HG03354 (cell line): ENCODE measurements at regions not wholly inside any gene's neighbourhood (a gene's known extent, or its start where the extent isn't known, plus 50 kb on each side); places are given as distances from the start of the nearest gene placed in this dataset.

Experiments
- ATAC-seq: cut with Tn5 transposase; IDR thresholded peaks from one replicate; pipeline ENCODE4 v1.9.1; 2021; ENCODE audit warnings: mild to moderate bottlenecking; ENCODE audit not compliant: unreplicated experiment, poor library complexity, severe bottlenecking

DNA sequence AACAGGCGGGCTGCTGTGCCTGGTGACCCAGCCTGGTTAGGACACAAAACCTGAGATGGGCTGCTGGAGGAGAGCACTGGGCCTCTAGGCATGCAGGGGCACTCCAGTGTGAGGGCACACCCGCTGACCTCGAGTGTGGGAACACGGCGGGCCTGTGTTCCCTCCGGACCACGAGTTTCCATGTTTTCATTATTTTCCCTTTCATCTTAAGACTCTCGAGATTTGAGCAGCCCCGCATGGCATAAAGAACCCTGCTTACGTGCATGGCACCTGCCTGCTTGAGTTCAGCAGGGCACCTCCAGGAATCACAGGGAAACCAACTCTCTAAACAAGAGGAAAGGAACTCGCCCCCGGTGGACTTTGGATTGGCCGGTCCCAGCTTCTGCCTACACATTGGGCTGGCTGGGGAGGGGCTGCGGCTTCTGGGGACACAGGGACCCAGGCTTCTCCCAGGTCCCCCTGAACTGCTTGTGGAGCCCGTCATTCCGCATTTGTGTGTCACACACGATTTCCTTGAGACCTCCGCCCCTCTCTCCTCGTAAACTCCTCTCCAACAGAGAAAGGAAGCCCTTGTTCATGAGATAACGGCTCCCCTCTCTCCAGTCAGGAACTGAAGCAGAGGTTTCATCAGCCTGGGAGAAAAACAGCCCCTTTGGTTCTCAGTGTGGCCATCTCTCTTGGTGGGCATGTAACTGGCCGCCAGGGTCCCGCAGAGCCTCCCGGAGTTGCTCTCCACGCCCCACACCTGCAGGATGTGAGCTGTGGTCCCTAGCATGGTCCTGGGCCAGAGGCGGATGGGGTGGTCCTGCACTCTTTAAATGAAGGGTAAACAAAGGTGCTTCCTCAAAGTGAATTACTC, 181.8 kb downstream of the TTLL2 start:
- no peak for ATAC-seq

DNA sequence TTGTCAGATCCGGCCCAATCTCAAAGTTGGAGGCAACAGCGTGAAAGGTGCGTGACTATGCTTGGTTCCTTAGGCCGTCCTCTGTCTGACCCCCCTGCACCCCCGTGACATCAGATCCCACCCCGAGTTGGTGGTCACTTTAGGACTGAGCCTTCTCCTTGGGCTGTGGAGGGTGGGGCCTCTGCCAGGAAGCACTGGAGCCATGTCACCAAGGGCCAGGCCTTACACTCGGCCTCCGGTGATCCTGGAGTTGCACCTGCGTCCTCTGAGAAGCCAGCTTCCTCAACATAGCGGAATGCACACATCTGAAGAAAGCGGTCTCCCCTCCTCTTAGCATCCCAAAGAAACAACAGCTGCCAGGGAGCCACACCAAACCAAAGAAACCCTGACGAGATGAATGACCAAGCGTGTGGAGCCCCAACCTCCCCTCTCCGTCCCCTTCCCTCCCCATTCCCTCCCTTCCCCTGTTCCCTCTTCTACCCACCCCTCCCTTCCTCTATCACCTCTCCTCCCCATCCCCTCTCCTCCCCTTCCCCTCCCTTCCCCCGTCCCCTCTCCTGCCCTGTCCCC, 182.6 kb downstream of the TTLL2 start:
- no peak for ATAC-seq

DNA sequence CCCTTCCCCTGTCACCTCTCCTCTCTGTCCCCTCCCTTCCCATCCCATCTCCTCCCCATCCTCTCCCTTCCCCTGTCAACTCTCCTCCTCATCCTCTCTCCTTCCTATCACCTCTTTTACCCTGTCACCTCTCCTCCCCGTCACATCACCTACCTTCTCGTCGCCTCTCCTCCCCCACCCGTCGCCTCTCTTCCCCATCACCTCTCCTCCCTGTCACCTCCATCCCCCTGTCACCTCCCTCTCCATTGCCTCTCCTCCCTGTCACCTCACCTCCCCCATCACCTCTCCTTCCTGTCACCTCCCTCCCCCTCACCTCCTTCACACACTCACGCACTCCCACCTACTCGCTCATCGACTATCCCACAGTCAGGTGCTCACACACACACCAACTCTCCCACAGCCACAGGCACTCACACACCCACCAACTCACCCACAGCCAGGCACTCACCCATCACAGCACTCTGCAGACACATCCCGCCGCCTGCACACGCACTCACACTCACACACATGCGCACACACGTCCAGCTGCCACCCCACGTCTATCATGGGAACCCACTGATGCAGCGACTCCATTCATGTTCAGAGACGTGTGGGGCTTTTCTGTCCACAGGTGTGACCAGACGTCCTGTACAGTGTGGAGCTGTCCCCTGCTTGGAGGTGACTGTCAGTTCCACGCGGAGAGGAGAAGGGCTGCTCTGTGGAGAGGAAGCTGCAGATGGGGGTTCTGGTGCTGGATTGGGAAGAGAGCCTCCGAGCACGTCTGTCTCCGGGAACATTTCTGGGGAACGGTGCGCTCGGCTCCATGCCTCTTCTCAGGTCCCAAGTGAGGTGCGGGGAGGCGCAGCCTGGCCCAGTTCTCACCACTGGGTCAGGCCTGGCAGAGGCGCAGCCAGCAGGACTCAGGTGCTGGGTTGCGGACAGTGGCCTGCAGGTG, 184.3 kb downstream of the TTLL2 start:
- ATAC-seq: no peak

DNA sequence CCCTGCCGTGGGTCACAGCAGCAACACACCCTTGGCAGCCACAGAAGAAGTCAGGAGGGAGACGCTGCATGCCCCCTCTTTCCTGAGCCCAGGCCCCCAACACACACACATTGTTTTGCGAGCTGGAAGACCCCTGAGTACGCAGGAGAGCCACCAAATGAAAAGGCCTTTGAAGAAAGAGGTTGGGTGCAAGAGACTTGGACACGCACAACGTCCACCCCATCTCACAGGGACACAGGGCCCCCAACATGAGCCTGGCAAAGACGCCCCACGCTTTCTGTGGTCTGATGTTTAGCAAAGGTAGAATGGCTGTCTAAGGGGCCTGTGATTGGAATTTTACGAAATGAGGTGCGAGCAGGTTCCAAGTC, 185.0 kb downstream of the TTLL2 start:
- no peak for ATAC-seq

DNA sequence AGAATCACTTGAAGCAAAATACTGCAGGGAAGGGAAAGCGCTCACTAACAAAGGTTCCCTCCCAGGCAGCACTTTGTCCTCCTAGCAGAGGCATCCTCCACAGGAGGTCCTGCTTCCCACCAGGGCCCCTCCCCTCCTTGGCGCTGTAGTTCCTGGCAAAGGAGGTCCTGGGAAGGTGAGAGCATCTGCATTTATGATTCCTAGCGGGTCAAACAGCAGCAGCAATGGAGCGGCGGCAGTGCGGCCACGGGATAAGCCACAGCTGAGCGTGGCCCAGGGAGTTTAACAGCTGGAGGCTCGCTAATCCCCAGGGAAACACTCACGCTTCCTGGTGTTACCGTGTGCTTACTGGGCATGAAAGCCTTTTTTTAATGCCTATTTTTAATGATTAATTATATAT, 185.8 kb downstream of the TTLL2 start:
- no peak for ATAC-seq

DNA sequence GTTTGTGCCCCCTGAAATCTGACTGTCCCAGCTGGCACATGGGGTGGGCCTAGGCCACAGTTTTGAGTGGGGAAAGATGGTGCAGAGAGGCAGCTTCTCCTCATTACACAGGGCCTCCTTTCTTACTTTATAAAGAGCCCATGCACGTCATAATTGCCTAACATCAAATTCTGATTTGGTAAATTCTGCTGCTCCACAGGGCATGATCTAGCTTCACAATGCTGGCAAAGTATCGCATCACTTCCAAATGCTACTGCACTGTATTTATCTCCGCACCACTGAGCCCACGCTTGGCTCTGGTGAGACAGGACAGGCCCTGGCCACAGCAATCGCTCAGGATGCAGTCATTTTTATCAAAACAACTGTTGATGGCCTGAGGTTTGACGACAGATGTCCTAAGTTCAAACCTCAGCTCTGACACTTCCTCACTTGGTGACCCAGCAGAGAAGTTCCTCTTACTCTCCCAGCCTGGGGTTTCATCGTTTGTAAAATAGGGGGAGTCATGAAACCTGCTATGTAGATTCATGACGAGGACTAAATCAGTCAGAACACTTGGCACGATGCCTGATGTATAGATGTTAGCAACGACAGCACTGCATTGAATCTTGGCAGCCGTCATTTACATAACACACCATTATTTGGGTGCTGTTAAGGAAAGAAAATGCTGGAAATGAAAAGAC, 187.9 kb downstream of the TTLL2 start:
- ATAC-seq: no peak

DNA sequence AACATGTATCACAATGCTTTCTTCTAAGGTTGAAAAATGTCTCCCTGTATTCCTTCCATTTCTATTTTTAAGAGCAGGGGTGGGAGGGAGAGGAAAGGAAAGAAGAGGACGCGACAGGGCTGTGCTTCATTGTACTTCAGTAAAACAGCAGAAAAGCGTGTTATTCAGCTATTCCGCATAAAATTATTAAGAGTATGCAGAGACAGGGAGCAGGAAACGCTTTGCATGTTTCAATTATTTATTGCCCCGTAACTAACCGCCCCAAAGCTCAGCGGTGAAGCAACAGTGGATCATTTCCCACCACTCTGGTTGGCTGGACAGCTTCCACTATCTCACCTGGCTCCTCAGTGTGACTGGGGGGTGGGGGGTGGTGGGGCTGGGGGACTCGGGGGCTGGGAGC, 188.9 kb downstream of the TTLL2 start:
- no peak for ATAC-seq

DNA sequence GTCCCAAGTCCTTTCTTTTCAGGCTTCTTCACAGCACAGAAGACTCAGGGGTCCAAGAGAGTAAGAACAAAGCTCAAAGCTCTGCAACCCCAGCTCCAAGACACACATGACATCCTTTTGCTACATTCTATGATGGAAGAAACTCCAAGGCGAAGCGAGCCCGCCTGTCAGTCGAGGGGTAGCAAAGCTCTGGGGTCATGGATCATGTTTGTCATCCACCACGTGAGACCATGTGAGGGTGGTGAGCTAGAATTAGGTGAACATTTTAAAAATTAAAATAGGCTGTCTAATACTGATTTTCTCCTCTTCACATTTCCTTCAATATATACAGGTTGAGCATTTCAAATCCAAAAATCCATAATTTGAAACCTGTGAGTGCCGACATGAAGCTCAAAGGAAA, 189.6 kb downstream of the TTLL2 start:
- ATAC-seq: no peak

DNA sequence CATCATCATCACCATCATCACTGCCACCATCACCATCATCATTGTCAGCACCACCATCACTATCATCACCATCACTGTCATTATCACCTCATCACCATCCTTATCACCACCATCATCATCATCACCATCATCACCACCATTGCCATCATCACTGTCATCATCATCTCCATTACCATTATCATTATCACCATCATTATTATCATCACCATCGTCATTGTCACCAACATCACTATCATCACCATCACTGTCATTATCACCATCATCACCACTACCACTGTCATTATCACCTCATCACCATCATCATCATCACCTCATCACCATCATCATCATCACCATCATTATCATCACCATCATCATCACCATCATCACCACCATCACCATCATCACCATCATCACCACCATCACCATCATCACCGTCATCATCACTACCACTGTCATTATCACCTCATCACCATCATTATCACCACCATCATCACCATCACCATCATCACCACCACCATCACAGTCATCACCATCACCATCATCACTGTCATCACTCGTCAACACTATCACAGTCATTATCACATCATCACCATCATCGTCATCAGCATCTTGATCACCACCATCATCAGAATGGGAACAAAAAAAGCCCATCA, 191.1 kb downstream of the TTLL2 start:
- ATAC-seq: no peak

DNA sequence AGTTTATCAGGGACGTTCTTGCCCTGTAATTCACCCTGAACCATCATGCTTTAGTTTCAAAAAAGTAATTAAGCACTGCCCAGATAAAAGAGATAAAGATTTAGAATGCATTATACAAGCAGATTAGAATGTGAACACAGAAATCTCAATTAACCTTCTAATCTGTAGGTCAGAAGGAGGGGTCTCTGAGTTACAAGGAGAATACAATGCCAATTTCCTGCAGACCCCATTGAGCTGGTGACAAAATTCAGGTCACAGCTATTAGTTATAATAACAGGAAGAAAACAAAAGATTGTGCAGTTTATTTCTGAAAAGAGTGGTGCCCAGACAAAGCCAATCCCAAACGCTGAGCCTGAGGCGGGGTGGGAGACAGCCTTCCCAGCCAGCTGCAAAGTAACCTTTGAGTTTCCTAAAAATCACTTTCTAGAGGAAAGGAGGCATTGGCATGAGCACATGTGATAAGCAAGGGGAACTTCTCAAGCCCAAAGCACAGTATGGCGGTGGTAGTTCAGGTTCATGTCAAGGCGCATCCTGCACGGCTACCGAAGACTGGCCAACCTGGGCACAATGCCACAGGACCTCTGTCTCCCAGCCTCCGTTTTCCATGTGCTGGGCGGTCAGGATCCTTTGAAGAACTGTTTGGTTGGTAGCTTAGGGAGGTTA, 192.5 kb downstream of the TTLL2 start:
- no peak for ATAC-seq

DNA sequence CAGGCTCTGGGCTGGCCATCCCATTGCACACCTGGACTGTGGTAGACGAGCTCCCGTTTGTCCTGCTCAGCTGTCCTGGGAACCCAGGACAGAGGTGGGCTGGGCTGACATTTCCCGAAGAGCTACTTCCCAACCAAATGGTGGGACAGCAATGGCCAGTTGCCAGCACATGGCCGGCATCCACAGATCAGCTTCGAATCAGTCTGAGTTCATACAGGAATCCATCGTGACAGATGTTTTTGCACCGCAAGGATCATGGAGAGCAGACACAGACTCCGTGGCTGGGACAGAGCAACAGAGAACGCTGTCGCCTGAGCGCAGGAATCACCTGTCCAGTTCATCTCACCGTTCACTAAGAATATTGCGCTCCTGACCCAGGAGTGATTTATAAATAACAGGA, 198.5 kb downstream of the TTLL2 start:
- no peak for ATAC-seq

DNA sequence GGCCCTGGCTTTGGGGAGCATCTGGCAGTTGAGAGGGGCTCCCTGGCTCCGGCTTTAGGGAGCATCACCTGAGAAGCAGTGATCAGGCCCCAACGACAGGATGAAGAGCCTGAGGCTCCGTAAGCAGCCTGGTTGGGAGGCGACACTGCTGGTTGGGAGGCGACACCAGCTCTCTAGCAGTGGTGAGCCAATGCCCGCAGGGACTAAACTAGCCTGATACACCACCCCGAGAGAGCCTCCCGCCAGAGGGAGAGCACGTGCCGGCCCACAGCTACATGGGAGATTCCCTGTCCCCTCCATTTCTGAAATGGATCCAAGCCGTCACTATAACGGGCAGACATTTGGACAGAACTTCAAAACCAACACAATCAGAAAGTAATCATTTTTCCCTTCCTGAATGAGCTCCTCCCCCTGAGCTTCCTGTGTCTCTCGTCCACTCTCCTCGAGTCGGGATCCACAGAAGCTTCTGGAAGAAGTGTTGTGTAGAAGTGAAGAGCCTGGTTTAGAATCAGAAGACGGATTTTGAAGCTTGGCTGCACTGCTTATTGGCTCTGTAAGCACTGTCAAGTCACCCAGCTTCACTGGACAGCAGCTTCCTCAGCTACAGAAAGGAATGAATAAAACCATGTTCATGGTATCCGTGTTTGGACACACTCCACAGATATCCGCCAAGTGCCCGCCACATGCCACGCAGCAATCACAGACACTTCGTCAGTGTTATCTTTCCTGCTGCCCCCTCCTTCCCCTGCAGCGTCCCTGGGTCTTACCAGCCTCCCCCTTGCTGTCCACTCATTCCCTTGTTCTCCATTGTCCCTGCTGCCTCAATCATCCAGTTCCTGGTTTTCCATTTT, 199.6 kb downstream of the TTLL2 start:
- no peak for ATAC-seq

DNA sequence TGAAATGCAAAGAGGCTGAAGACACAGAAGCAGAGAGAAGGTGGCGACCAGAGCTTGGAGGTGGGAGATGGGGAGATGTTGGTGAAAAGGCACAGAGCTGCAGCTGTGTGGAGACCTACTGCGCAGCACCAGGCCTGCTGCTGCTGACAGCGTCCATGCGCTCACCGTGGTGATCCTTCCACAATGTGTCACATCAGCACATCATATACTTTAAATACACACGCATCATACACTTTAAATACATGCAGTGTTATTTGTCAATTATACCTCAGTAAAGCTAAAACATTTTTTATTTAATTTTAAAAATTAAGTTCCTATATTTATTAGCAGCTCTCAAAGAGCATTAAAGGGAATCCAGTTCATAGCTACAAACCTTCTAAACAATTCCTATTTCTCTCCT, 200.9 kb downstream of the TTLL2 start:
- ATAC-seq: no peak

DNA sequence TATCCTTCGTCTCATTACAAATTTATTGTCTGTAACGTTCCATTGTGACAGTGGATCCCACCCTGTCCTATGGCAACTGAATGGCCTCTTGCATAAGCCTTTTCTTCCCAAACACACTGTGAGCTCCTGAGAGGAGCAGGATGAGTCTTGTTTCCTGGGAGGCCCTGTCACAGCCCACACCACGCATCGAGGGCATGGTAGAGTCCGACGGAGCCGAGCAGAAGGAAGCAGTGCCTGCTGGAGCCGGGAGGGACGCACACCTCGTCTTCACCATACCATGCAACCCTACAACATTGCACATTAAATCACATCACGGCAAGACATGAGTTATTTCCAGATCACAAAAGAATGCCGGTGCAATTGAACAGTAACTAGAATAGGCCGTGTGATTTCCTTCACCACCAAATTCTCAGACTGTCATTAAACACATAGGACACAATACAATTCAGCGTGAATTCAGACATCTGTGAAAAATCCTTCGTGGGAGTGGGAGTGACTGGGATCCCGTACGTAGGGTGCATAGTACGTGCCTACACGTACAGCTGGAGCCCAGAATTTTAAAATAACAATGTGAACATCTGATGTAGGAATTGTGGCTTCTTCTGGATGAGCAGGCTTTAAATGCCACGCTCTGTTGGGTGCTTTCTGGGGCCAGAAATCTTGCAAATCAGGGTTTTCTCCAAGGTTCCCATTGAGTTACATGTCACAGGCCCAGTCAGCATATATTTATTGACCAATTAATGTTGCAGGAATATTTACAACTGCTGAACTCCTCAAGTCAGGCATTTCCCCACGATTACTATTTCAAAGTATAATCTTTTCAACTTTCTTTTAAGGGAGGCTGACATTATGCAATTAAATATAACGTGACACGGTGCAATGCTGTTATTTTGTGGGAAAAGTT, 201.8 kb downstream of the TTLL2 start:
- ATAC-seq: no peak

DNA sequence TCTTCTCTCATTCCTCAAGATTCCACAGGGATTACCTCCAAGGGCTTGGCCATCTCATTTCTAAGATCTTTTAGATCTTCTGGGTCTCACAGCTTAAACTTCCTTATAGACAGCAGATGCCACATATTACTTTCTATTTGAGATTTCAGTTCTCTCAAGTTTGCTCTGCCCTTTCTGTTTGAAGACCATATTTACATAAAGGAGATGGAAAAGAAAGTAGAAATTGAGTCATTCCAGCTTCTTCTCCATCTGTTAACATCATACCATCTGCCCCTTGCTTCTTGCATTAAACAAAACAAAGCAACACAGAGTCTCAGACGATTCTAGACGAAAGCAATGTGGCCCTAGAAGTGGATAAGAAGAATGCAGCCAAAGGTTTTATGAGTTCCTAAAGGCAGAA, 203.4 kb downstream of the TTLL2 start:
- peak; percentile 51 for ATAC-seq

DNA sequence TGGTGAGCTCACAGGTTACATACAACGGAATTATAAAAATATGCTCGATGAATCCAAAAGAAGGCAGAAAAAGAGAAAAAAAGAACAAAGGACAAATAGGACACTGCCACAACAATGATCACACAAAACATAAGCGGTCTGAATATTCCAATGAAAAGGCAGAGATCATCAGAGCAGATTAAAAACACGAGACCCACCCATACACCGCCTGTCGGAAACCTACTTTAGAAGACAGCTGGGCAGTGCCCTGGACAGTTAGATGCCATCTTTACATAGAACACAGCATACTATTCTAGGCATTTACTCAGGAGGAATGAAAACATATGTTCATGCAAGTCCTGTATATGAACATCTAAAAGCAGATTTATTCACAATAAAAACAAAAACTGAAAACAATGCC, 204.1 kb downstream of the TTLL2 start:
- no peak for ATAC-seq
